ENCODE measurements at regions not wholly inside any gene's neighbourhood (a gene's known extent, or its start where the extent isn't known, plus 50 kb on each side); places are given as distances from the start of the nearest gene placed in this dataset.
A peak's percentile ranks its signal among the peaks of the same experiment; 100 is the strongest.

- Mint-ChIP-seq H3K4me1 (ENCODE audit: unreplicated experiment) (no peaks in the 10 kb centered on the region), H3K4me3 (ENCODE audit: unreplicated experiment) (no peak overlapping the region), H3K36me3 (ENCODE audit: unreplicated experiment) (no peaks in the 10 kb centered on the region), H3K9me3 (ENCODE audit: unreplicated experiment) (peaks cover 4% of the 10 kb centered on the region), H3K27ac (ENCODE audit: unreplicated experiment) (no peak overlapping the region), H3K27me3 (ENCODE audit: unreplicated experiment) (peaks cover 40% of the 10 kb centered on the region)
- DNase-seq (ENCODE audit: extremely low spot score, unreplicated experiment): no peak
- no peak for TF ChIP-seq CTCF (IDR thresholded peaks at IDR 0.05)
These were observed 202.1 kb upstream of the KLF4 start for GRCh38 chr9:107691664-107692063.

GRCh38 chr9:107690021-107690420 is 200.5 kb upstream of the KLF4 start:
- H3K4me3 Mint-ChIP-seq (ENCODE audit: unreplicated experiment): no peak overlapping the region
- no peak for TF ChIP-seq CTCF (IDR thresholded peaks at IDR 0.05)
- peaks cover 40% of the 10 kb centered on the region for H3K27me3 Mint-ChIP-seq (ENCODE audit: unreplicated experiment)
- DNase-seq (ENCODE audit: extremely low spot score, unreplicated experiment): no peak
- H3K36me3 Mint-ChIP-seq (ENCODE audit: unreplicated experiment): no peaks in the 10 kb centered on the region
- no peak overlapping the region for H3K27ac Mint-ChIP-seq (ENCODE audit: unreplicated experiment)
- no peaks in the 10 kb centered on the region for H3K4me1 Mint-ChIP-seq (ENCODE audit: unreplicated experiment)
- peaks cover 4% of the 10 kb centered on the region for H3K9me3 Mint-ChIP-seq (ENCODE audit: unreplicated experiment)

- no peak for TF ChIP-seq CTCF (IDR thresholded peaks at IDR 0.05)
- H3K4me1 Mint-ChIP-seq (ENCODE audit: unreplicated experiment): no peaks in the 10 kb centered on the region
- peaks cover 34% of the 10 kb centered on the region for H3K27me3 Mint-ChIP-seq (ENCODE audit: unreplicated experiment)
- H3K36me3 Mint-ChIP-seq (ENCODE audit: unreplicated experiment): no peaks in the 10 kb centered on the region
- H3K4me3 Mint-ChIP-seq (ENCODE audit: unreplicated experiment): no peak overlapping the region
- H3K9me3 Mint-ChIP-seq (ENCODE audit: unreplicated experiment): peaks cover 4% of the 10 kb centered on the region
- no peak for DNase-seq (ENCODE audit: extremely low spot score, unreplicated experiment)
- H3K27ac Mint-ChIP-seq (ENCODE audit: unreplicated experiment): no peak overlapping the region
These were observed 199.2 kb upstream of the KLF4 start for GRCh38 chr9:107688728-107689127.

- Mint-ChIP-seq H3K27me3 (ENCODE audit: unreplicated experiment) (peaks cover 21% of the 10 kb centered on the region), H3K27ac (ENCODE audit: unreplicated experiment) (no peak overlapping the region), H3K9me3 (ENCODE audit: unreplicated experiment) (peaks cover 4% of the 10 kb centered on the region), H3K4me3 (ENCODE audit: unreplicated experiment) (no peak overlapping the region), H3K36me3 (ENCODE audit: unreplicated experiment) (no peaks in the 10 kb centered on the region), H3K4me1 (ENCODE audit: unreplicated experiment) (no peaks in the 10 kb centered on the region)
- DNase-seq (ENCODE audit: extremely low spot score, unreplicated experiment): peak; percentile 36
- no peak for TF ChIP-seq CTCF (IDR thresholded peaks at IDR 0.05)
These were observed 196.3 kb upstream of the KLF4 start for GRCh38 chr9:107685901-107686300.

GRCh38 chr9:107685376-107685775 is 195.8 kb upstream of the KLF4 start:
- Mint-ChIP-seq H3K4me3 (ENCODE audit: unreplicated experiment) (no peak overlapping the region), H3K27ac (ENCODE audit: unreplicated experiment) (no peak overlapping the region), H3K4me1 (ENCODE audit: unreplicated experiment) (no peaks in the 10 kb centered on the region), H3K9me3 (ENCODE audit: unreplicated experiment) (peaks cover 4% of the 10 kb centered on the region), H3K36me3 (ENCODE audit: unreplicated experiment) (no peaks in the 10 kb centered on the region), H3K27me3 (ENCODE audit: unreplicated experiment) (peaks cover 16% of the 10 kb centered on the region)
- TF ChIP-seq CTCF (IDR thresholded peaks at IDR 0.05): no peak
- DNase-seq (ENCODE audit: extremely low spot score, unreplicated experiment): no peak

Measured in osteocyte (in vitro differentiated cells).